H1 (cell line): ENCODE measurements at regions not wholly inside any gene's neighbourhood (a gene's known extent, or its start where the extent isn't known, plus 50 kb on each side); places are given as distances from the start of the nearest gene placed in this dataset.

Experiments
- CTCF ChIA-PET: fragments of 300-600 bp; sonication (Branson Sonifier 250); formaldehyde crosslinking; loops from one replicate; lab custom pipeline; 2021; ENCODE audit not compliant: partially characterized antibody; lab: Charles Lee
- POLR2A ChIA-PET: fragments of 300-600 bp; sonication (Branson Sonifier 250); formaldehyde crosslinking; loops from one replicate; lab custom pipeline; 2021; ENCODE audit warnings: inconsistent platforms; ENCODE audit not compliant: partially characterized antibody; lab: Charles Lee
- DNase-seq, 2 experiments: peaks; one replicate each; pipeline versions ENCODE4 v3.0.0 to v3.0.0-alpha.2; 2010 to 2022; ENCODE audit warnings: low spot score in 2 of 2, low read depth in 1 of 2, mixed read lengths in 1 of 2
- FAIRE-seq: peaks from 2 replicates; lab custom pipeline; 2011; peaks lifted over from hg19 to GRCh38; lab: Jason Lieb, UNC
- H2AFZ ChIP-seq: 2 replicates; pipeline ENCODE4 v1.8.1; 2012; ENCODE audit warnings: low read length, inconsistent platforms
- H2AK5ac ChIP-seq: 2 replicates; pipeline ENCODE4 v1.6.1; 2013; ENCODE audit warnings: low read depth, low read length
- H2BK120ac ChIP-seq: replicated peaks from 2 replicates; pipeline ENCODE3; 2013; ENCODE audit warnings: low read depth, low read length, inconsistent platforms
- H2BK12ac ChIP-seq: 2 replicates; pipeline ENCODE4 v1.6.1; 2013; ENCODE audit warnings: low read depth, low read length
- H2BK15ac ChIP-seq: 2 replicates; pipeline ENCODE4 v1.6.1; 2013; ENCODE audit warnings: low read length
- H2BK20ac ChIP-seq: 2 replicates; pipeline ENCODE4 v1.6.1; 2013; ENCODE audit warnings: low read length
- H2BK5ac ChIP-seq: 2 replicates; pipeline ENCODE4 v1.6.1; 2013; ENCODE audit warnings: low read depth, low read length
- H3K14ac ChIP-seq: 2 replicates; pipeline ENCODE4 v1.6.1; 2013; ENCODE audit warnings: inconsistent platforms; ENCODE audit not compliant: insufficient read length
- H3K18ac ChIP-seq: 2 replicates; pipeline ENCODE4 v1.6.1; 2013; ENCODE audit warnings: low read length; ENCODE audit errors: extremely low read depth
- H3K23ac ChIP-seq: 2 replicates; pipeline ENCODE4 v1.6.1; 2013; ENCODE audit warnings: inconsistent platforms; ENCODE audit not compliant: insufficient read length
- H3K23me2 ChIP-seq: 2 replicates; pipeline ENCODE4 v1.6.1; 2013; ENCODE audit warnings: low read depth, low read length
- H3K27ac ChIP-seq: 2 replicates; pipeline ENCODE4 v1.6.1; 2011; ENCODE audit warnings: low read depth, low read length, inconsistent platforms
- H3K27me3 ChIP-seq, 4 experiments: replicated peaks in 1 of 4; 1 replicate in 1 of 4; 2 replicates in 3 of 4; pipeline versions ENCODE4 v1.6.1 to v1.8.1; 2011 to 2013; ENCODE audit warnings: low read length in 3 of 4, mild to moderate bottlenecking in 3 of 4, inconsistent platforms in 2 of 4, mixed read lengths in 2 of 4, moderate library complexity in 1 of 4; ENCODE audit not compliant: control insufficient read depth in 3 of 4, insufficient read depth in 3 of 4; ENCODE audit errors: extremely low read depth in 1 of 4
- H3K36me3 ChIP-seq, 4 experiments: 2 replicates each; pipeline versions ENCODE4 v1.6.1 to v1.8.1; 2011 to 2013; ENCODE audit warnings: mild to moderate bottlenecking in 4 of 4, low read length in 3 of 4, moderate library complexity in 2 of 4, control low read depth in 1 of 4, inconsistent platforms in 1 of 4; ENCODE audit not compliant: insufficient read depth in 4 of 4, control insufficient read depth in 2 of 4
- H3K4ac ChIP-seq: replicated peaks from 2 replicates; pipeline ENCODE3; 2013; ENCODE audit warnings: low read length, low read depth, mixed read lengths, inconsistent platforms; ENCODE audit not compliant: insufficient read length
- H3K4me1 ChIP-seq, 4 experiments: replicated peaks in 1 of 4; 1 replicate in 1 of 4; 2 replicates in 3 of 4; pipeline versions ENCODE4 v1.6.1 to v1.8.1; 2011 to 2013; ENCODE audit warnings: low read length in 3 of 4, inconsistent platforms in 2 of 4, mixed read lengths in 1 of 4; ENCODE audit not compliant: insufficient read depth in 4 of 4, control insufficient read depth in 3 of 4
- H3K4me2 ChIP-seq, 2 experiments: 2 replicates each; pipeline versions ENCODE4 v1.6.1 to v1.8.1; 2011 to 2013; ENCODE audit warnings: low read depth in 2 of 2, low read length in 2 of 2, control low read depth in 1 of 2, inconsistent platforms in 1 of 2, mild to moderate bottlenecking in 1 of 2; ENCODE audit not compliant: insufficient read depth in 1 of 2
- H3K4me3 ChIP-seq, 4 experiments: fragments of 200-600, 300-600 bp in 1 of 4; sonication (generic), shearing (Covaris generic), sonication (Bioruptor Twin) in 1 of 4; 2 replicates each; pipeline versions ENCODE4 v1.5.1 to v1.8.1; 2011 to 2016; ENCODE audit warnings: low read length in 4 of 4, low read depth in 3 of 4, control low read depth in 2 of 4, inconsistent platforms in 2 of 4, mild to moderate bottlenecking in 2 of 4, mixed read lengths in 1 of 4, moderate library complexity in 1 of 4; ENCODE audit not compliant: insufficient read depth in 2 of 4; ENCODE audit errors: extremely low read depth in 1 of 4
- H3K56ac ChIP-seq: replicated peaks from 2 replicates; pipeline ENCODE3; 2013; ENCODE audit warnings: low read depth, mild to moderate bottlenecking, mixed read lengths, low read length, inconsistent platforms; ENCODE audit not compliant: insufficient read length
- H3K79me1 ChIP-seq: 2 replicates; pipeline ENCODE4 v1.6.1; 2013; ENCODE audit warnings: low read depth, low read length, control low read depth
- H3K79me2 ChIP-seq, 2 experiments: 2 replicates each; pipeline versions ENCODE4 v1.6.1 to v1.8.1; 2012 to 2013; ENCODE audit warnings: low read length in 2 of 2, mild to moderate bottlenecking in 2 of 2, inconsistent platforms in 1 of 2; ENCODE audit not compliant: insufficient read depth in 2 of 2, control insufficient read depth in 1 of 2
- H3K9ac ChIP-seq, 4 experiments: replicated peaks in 1 of 4; 1 replicate in 1 of 4; 2 replicates in 3 of 4; pipeline versions ENCODE4 v1.6.1 to v1.8.1; 2011 to 2013; ENCODE audit warnings: low read depth in 3 of 4, low read length in 3 of 4, control low read depth in 2 of 4, mild to moderate bottlenecking in 2 of 4, moderate library complexity in 2 of 4, inconsistent platforms in 1 of 4; ENCODE audit errors: extremely low read depth in 1 of 4
- H3K9me3 ChIP-seq, 2 experiments: 2 replicates each; pipeline versions ENCODE4 v1.6.1 to v1.8.1; 2012 to 2013; ENCODE audit warnings: mild to moderate bottlenecking in 2 of 2, moderate library complexity in 2 of 2, control low read depth in 1 of 2, inconsistent platforms in 1 of 2, low read depth in 1 of 2, low read length in 1 of 2, mixed read lengths in 1 of 2; ENCODE audit not compliant: insufficient read depth in 2 of 2
- H4K20me1 ChIP-seq, 2 experiments: replicated peaks in 1 of 2; 2 replicates each; pipeline versions ENCODE3 to v1.8.1; 2011 to 2013; ENCODE audit warnings: inconsistent platforms in 2 of 2, low read length in 2 of 2, mild to moderate bottlenecking in 1 of 2; ENCODE audit not compliant: insufficient read depth in 2 of 2, control insufficient read depth in 1 of 2
- H4K5ac ChIP-seq: 2 replicates; pipeline ENCODE4 v1.6.1; 2013; ENCODE audit warnings: low read length, low read depth, mixed read lengths, inconsistent platforms; ENCODE audit not compliant: insufficient read length
- H4K8ac ChIP-seq: 2 replicates; pipeline ENCODE4 v1.8.0; 2013; ENCODE audit warnings: mild to moderate bottlenecking, moderate library complexity, low read length, inconsistent platforms; ENCODE audit not compliant: insufficient read depth; ENCODE audit errors: extremely low read depth
- H4K91ac ChIP-seq: replicated peaks from 2 replicates; pipeline ENCODE3; 2013; ENCODE audit warnings: low read length, mixed read lengths, inconsistent platforms; ENCODE audit not compliant: insufficient read length
- CBX8 ChIP-seq: fragments of 300-800, 300-1000 bp; sonication (generic); IDR thresholded peaks from 2 replicates; pipeline ENCODE4 v1.7.1; 2016; ENCODE audit warnings: low read depth, low read length, borderline replicate concordance
- CEBPB ChIP-seq: IDR thresholded peaks from 2 replicates; pipeline ENCODE4 v1.6.1; 2012; ENCODE audit warnings: low read depth, low read length
- CTCF ChIP-seq, 3 experiments: IDR thresholded peaks; 1 replicate in 2 of 3; 2 replicates in 1 of 3; pipeline versions ENCODE4 v1.5.1 to v1.6.1; 2011; ENCODE audit warnings: low read length in 3 of 3, mild to moderate bottlenecking in 3 of 3, inconsistent platforms in 2 of 3, low read depth in 1 of 3, moderate library complexity in 1 of 3; ENCODE audit not compliant: insufficient read depth in 1 of 3; ENCODE audit errors: control extremely low read depth in 1 of 3
- HDAC2 ChIP-seq, 2 experiments: fragments of 300-600 bp in 1 of 2; sonication (generic) in 1 of 2; IDR thresholded peaks; 2 replicates each; pipeline ENCODE4 v1.6.1; 2011 to 2012; ENCODE audit warnings: low read depth in 2 of 2, low read length in 2 of 2, mild to moderate bottlenecking in 2 of 2, moderate library complexity in 2 of 2, borderline replicate concordance in 1 of 2, inconsistent platforms in 1 of 2
- KDM1A ChIP-seq: fragments of 200-600, 300-600 bp; sonication (generic); IDR thresholded peaks from 2 replicates; pipeline ENCODE4 v1.7.1; 2016; ENCODE audit warnings: mild to moderate bottlenecking, low read length, borderline replicate concordance
- MAFK ChIP-seq: IDR thresholded peaks from 2 replicates; pipeline ENCODE4 v1.6.1; 2012; ENCODE audit warnings: low read depth, mild to moderate bottlenecking, improper control_type of control experiment, low read length
- NANOG ChIP-seq: IDR thresholded peaks from 2 replicates; pipeline ENCODE4 v1.6.1; 2011; ENCODE audit warnings: low read length, low read depth, mild to moderate bottlenecking, inconsistent platforms; ENCODE audit not compliant: insufficient read depth, poor library complexity, severe bottlenecking
- POU5F1 ChIP-seq: IDR thresholded peaks from 2 replicates; pipeline ENCODE4 v1.6.1; 2011; ENCODE audit warnings: low read depth, mild to moderate bottlenecking, low read length, moderate library complexity
- RXRA ChIP-seq: IDR thresholded peaks from 2 replicates; pipeline ENCODE4 v1.6.1; 2011; ENCODE audit warnings: low read depth, mild to moderate bottlenecking, low read length, moderate library complexity; ENCODE audit not compliant: insufficient read depth
- SP1 ChIP-seq: IDR thresholded peaks from 2 replicates; pipeline ENCODE4 v1.6.1; 2011; ENCODE audit warnings: low read depth, low read length
- SUZ12 ChIP-seq: fragments of 200-600 bp; sonication (generic); IDR thresholded peaks from 2 replicates; pipeline ENCODE4 v1.6.1; 2012; ENCODE audit warnings: mild to moderate bottlenecking, inconsistent platforms, low read length, moderate library complexity, mixed read lengths
- TCF12 ChIP-seq: IDR thresholded peaks from 2 replicates; pipeline ENCODE4 v1.6.1; 2011; ENCODE audit warnings: low read depth, mild to moderate bottlenecking, low read length
- WGBS, 2 experiments: shearing (Covaris generic) in 1 of 2; methylation state at CpG; one replicate each; pipeline versions ENCODE4 v1.1.6 to v1.1.7; 2013 to 2015; ENCODE audit warnings: low lambda C conversion rate in 2 of 2, mixed read lengths in 2 of 2, inconsistent platforms in 1 of 2, low coverage in 1 of 2, missing lambda C conversion rate in 1 of 2; ENCODE audit not compliant: insufficient replicate concordance in 2 of 2, insufficient coverage in 1 of 2, insufficient read length in 1 of 2; ENCODE audit errors: extremely low coverage in 1 of 2, missing lambda C conversion rate in 1 of 2; 5-methylcytosine and 5-hydroxymethylcytosine counted together

GRCh38 chr11:70838198-70838597 is 414.2 kb downstream of the SHANK2 start:
- H3K27me3 ChIP-seq: no peaks in the 10 kb centered on the region
- H3K4me3 ChIP-seq: no peak overlapping the region
- H3K9ac ChIP-seq: no peak overlapping the region
- FAIRE-seq: no peak
- H2BK15ac ChIP-seq: no peak overlapping the region
- no peak overlapping the region for H2BK120ac ChIP-seq
- H4K8ac ChIP-seq: no peak overlapping the region
- ChIA-PET CTCF (interaction anchor here (0.6 to 0.9 kb wide), 2 partner anchors 47 to 83 kb away, joined by 3 read pairs; no protein-coding TSS in a partner anchor), POLR2A (no interaction called here)
- H2AFZ ChIP-seq: no peak overlapping the region
- peaks cover 6 to 22% (median 12%) of the 10 kb centered on the region in 4 experiments for H3K4me1 ChIP-seq
- H3K23ac ChIP-seq: no peak overlapping the region
- no peak for DNase-seq
- no peaks in the 10 kb centered on the region; the same call in 1 of the 2 replicates for H3K79me1 ChIP-seq
- no peaks in the 10 kb centered on the region for H3K36me3 ChIP-seq
- no peak overlapping the region for H3K56ac ChIP-seq
- H2BK5ac ChIP-seq: no peak overlapping the region
- no peak overlapping the region for H3K27ac ChIP-seq
- no peak overlapping the region for H2BK20ac ChIP-seq
- no peak overlapping the region for H3K4ac ChIP-seq
- no peaks in the 10 kb centered on the region for H3K79me2 ChIP-seq
- H3K18ac ChIP-seq: no peak overlapping the region
- H3K4me2 ChIP-seq: no peak overlapping the region
- H2AK5ac ChIP-seq: no peak overlapping the region
- no peak overlapping the region for H2BK12ac ChIP-seq
- no peak overlapping the region for H4K91ac ChIP-seq
- no peak overlapping the region for H3K14ac ChIP-seq
- no peak overlapping the region for H4K5ac ChIP-seq
- peaks cover 4% of the 10 kb centered on the region in 2 experiments for H4K20me1 ChIP-seq
- H3K23me2 ChIP-seq: no peaks in the 10 kb centered on the region
- H3K9me3 ChIP-seq: no peaks in the 10 kb centered on the region
- 86% methylated on average over 3 of the region's 3 CpGs; no CpG with 5 or more reads in 1 of the 2 experiments for WGBS, 2 experiments
- TF ChIP-seq CBX8: no peak
- TF ChIP-seq SUZ12: no peak
- no peak for TF ChIP-seq MAFK
- no peak for TF ChIP-seq RXRA
- no peak for TF ChIP-seq SP1
- TF ChIP-seq CEBPB: no peak
- no peak for TF ChIP-seq KDM1A
- no peak for TF ChIP-seq POU5F1
- no peak for TF ChIP-seq HDAC2 (IDR thresholded peaks at IDR 0.05; ENCODE audit: borderline replicate concordance in 1 of 2, low read depth in 2 of 2, low read length in 2 of 2)
- TF ChIP-seq CTCF (IDR thresholded peaks at IDR 0.05; ENCODE audit: control extremely low read depth in 1 of 3, insufficient read depth in 1 of 3, low read depth in 1 of 3, low read length in 3 of 3): no peak
- TF ChIP-seq TCF12: no peak
- TF ChIP-seq NANOG: no peak
